ENCODE measurements at regions not wholly inside any gene's neighbourhood (a gene's known extent, or its start where the extent isn't known, plus 50 kb on each side); places are given as distances from the start of the nearest gene placed in this dataset.
A peak's percentile ranks its signal among the peaks of the same experiment; 100 is the strongest.
"Not testable (repeated sequence)": the region's sequence is repeated elsewhere in the genome, so short reads cannot be mapped to it uniquely, and the experiment has no call there.

- Histone ChIP-seq H3K36me3 (no peaks in the 10 kb centered on the region), H3K27ac (no peak overlapping the region), H3K27me3 (no peaks in the 10 kb centered on the region), H3K4me1 (no peaks in the 10 kb centered on the region), H3K4me3 (no peak overlapping the region), H3K9me3 (no peaks in the 10 kb centered on the region)
- intact Hi-C loops (cut with DNase I), result no loop called here
- TF ChIP-seq CTCF (IDR thresholded peaks at IDR 0.05), result no peak
- ATAC-seq (no peak), DNase-seq (no peak)
Observed at GRCh38 chr12:70080566-70080965, 162.7 kb upstream of the CNOT2 start.

- ATAC-seq, result no peak
- Histone ChIP-seq H3K4me1 (no peaks in the 10 kb centered on the region), H3K27ac (no peak overlapping the region), H3K36me3 (no peaks in the 10 kb centered on the region), H3K4me3 (no peak overlapping the region), H3K27me3 (no peaks in the 10 kb centered on the region), H3K9me3 (no peaks in the 10 kb centered on the region)
- intact Hi-C loops (cut with DNase I), result no loop called here
- no peak for DNase-seq
- TF ChIP-seq CTCF (IDR thresholded peaks at IDR 0.05), result no peak
Observed at GRCh38 chr12:70082997-70083676, 160.1 kb upstream of the CNOT2 start.

DNA sequence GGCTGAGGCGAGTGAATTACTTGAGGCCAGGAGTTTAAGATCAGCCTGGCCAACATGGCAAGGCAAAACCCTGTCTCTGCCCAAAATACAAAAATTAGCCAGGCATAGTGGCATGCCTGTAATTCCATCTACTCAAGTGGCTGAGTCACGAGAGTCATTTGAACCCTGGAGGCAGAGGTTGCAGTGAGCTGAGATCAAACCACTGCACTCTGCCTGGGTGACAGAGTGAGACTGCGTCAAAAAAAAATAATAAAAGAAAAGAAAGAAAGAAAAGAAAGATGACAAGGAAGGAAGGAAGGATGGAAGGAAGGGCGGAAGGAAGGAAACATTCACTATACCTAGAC is 159.6 kb upstream of the CNOT2 start:
- no peaks in the 10 kb centered on the region for H3K27me3 ChIP-seq
- no peaks in the 10 kb centered on the region for H3K9me3 ChIP-seq
- ATAC-seq (no peak), DNase-seq (no peak)
- H3K36me3 ChIP-seq, result no peaks in the 10 kb centered on the region
- intact Hi-C loops (cut with DNase I), result no loop called here
- H3K4me3 ChIP-seq, result no peak overlapping the region
- no peak for TF ChIP-seq CTCF (IDR thresholded peaks at IDR 0.05)
- no peaks in the 10 kb centered on the region for H3K4me1 ChIP-seq
- no peak overlapping the region for H3K27ac ChIP-seq

DNA sequence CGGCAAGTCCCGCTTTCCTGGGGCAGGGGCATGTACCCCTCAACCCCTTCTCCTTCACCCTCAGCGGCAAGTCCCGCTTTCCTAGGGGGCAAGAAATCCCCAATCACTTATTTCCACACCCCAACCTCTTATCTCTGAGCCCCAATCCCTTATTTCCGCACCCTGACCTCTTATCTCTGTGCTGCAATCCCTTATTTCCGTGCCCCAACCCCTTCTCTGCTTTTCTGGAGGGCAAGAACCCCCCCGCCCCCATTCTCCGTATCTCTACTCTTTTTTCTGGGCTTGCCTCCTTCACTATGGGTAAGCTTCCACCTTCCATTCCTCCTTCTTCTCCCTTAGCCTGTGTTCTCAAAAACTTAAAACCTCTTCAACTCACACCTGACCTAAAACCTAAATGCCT is 156.9 kb upstream of the CNOT2 start:
- H3K4me1 ChIP-seq; ATAC-seq; H3K9me3 ChIP-seq; H3K36me3 ChIP-seq; intact Hi-C loops (cut with DNase I); DNase-seq; H3K27ac ChIP-seq; H3K27me3 ChIP-seq; H3K4me3 ChIP-seq: not testable (repeated sequence)

GRCh38 chr12:70091021-70091521 is 152.2 kb upstream of the CNOT2 start:
- H3K9me3 ChIP-seq, result no peaks in the 10 kb centered on the region
- no peak for TF ChIP-seq CTCF (IDR thresholded peaks at IDR 0.05)
- no peak overlapping the region for H3K27ac ChIP-seq
- no peak for ATAC-seq
- no peak overlapping the region for H3K4me3 ChIP-seq
- intact Hi-C loops (cut with DNase I), result no loop called here
- DNase-seq, result no peak
- no peaks in the 10 kb centered on the region for H3K36me3 ChIP-seq
- no peaks in the 10 kb centered on the region for H3K4me1 ChIP-seq
- no peaks in the 10 kb centered on the region for H3K27me3 ChIP-seq

DNA sequence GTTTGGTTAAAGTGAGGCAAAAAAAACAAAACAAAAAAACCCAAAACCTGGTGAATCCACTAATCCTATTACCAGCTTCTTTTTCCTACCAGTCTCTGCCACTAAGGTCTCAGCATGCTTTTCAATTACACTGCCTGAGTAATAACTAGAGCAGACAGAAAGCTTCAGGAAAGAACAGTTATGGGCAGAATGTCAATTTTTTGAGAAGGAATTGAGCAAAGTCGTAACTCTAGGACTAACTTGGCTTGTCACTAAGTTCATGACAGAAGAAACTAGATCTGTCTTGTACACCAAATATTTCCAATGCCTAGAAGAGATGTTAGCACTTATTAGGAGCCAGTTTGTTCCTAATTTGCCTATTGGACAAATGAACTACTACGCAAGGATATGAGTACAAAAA is 148.8 kb upstream of the CNOT2 start:
- Histone ChIP-seq H3K4me3 (no peak overlapping the region), H3K36me3 (no peaks in the 10 kb centered on the region), H3K27me3 (no peaks in the 10 kb centered on the region), H3K9me3 (no peaks in the 10 kb centered on the region), H3K27ac (no peak overlapping the region), H3K4me1 (no peaks in the 10 kb centered on the region)
- ATAC-seq, result no peak
- peak in 2 of 4 donors; percentile 11 to 15 for DNase-seq
- TF ChIP-seq CTCF (IDR thresholded peaks at IDR 0.05), result no peak
- intact Hi-C loops (cut with DNase I), result no loop called here

Measured in left lung (tissue), 4 donors.